Caco-2 (cell line): ENCODE measurements at regions not wholly inside any gene's neighbourhood (a gene's known extent, or its start where the extent isn't known, plus 50 kb on each side); places are given as distances from the start of the nearest gene placed in this dataset.

Experiments
- BruUV-seq: library from RNA; stranded (reverse); fragments of 400-500 nt; replicated peaks from 2 replicates; lab custom pipeline; 2021; lab: Mats Ljungman, UMichigan
- CTCF ChIA-PET: fragments of 300-600 bp; sonication (Branson Sonifier 250); formaldehyde crosslinking; loops from one replicate; lab custom pipeline; 2022; ENCODE audit warnings: antibody characterized with exemption; lab: Charles Lee
- POLR2A ChIA-PET: fragments of 300-600 bp; sonication (Branson Sonifier 250); formaldehyde crosslinking; loops from one replicate; lab custom pipeline; 2022; ENCODE audit warnings: antibody characterized with exemption; lab: Charles Lee
- DNase-seq, 2 experiments: peaks; one replicate each; pipeline versions ENCODE4 v3.0.0 to v3.0.0-alpha.2; 2020 to 2022
- H3K27me3 ChIP-seq: replicated peaks from 2 replicates; pipeline ENCODE4 v1.6.0; 2011; ENCODE audit warnings: low read length; ENCODE audit not compliant: control insufficient read depth, insufficient read depth
- H3K36me3 ChIP-seq: 2 replicates; pipeline ENCODE4 v1.5.1; 2011; ENCODE audit warnings: low read length; ENCODE audit not compliant: control insufficient read depth, insufficient read depth
- H3K4me1 ChIP-seq: fragments of 250-450 bp; sonication (Bioruptor Pico); 2 replicates; pipeline ENCODE4 v1.5.1; 2020; ENCODE audit warnings: mild to moderate bottlenecking
- H3K4me3 ChIP-seq: 2 replicates; pipeline ENCODE4 v1.5.1; 2011; ENCODE audit warnings: low read depth, mild to moderate bottlenecking, control low read depth, low read length
- H3K9me3 ChIP-seq: fragments of 250-450 bp; sonication (Bioruptor Pico); 2 replicates; pipeline ENCODE4 v1.5.1; 2020; ENCODE audit warnings: mild to moderate bottlenecking, moderate library complexity
- H3K27ac Mint-ChIP-seq: one replicate; pipeline ENCODE4 v1.8.0; 2022; ENCODE audit warnings: mixed read lengths; ENCODE audit not compliant: unreplicated experiment
- H3K27me3 Mint-ChIP-seq: one replicate; pipeline ENCODE4 v1.8.0; 2022; ENCODE audit warnings: mixed read lengths; ENCODE audit not compliant: insufficient read depth, unreplicated experiment
- H3K36me3 Mint-ChIP-seq: one replicate; pipeline ENCODE4 v1.8.0; 2022; ENCODE audit warnings: mild to moderate bottlenecking, mixed read lengths; ENCODE audit not compliant: insufficient read depth, unreplicated experiment
- H3K4me1 Mint-ChIP-seq: one replicate; pipeline ENCODE4 v1.8.0; 2022; ENCODE audit warnings: low read depth, mixed read lengths; ENCODE audit not compliant: unreplicated experiment
- H3K4me3 Mint-ChIP-seq: one replicate; pipeline ENCODE4 v1.8.0; 2022; ENCODE audit warnings: mild to moderate bottlenecking, moderate library complexity, mixed read lengths; ENCODE audit not compliant: unreplicated experiment
- H3K9me3 Mint-ChIP-seq: one replicate; pipeline ENCODE4 v1.8.0; 2022; ENCODE audit warnings: mixed read lengths; ENCODE audit not compliant: unreplicated experiment
- CTCF ChIP-seq, 2 experiments: fragments of 200-600 bp in 1 of 2; IDR thresholded peaks; 1 replicate in 1 of 2; 2 replicates in 1 of 2; pipeline versions ENCODE4 v1.5.1 to v1.8.0; 2011 to 2022; ENCODE audit warnings: antibody characterized with exemption in 1 of 2, control low read depth in 1 of 2, inconsistent platforms in 1 of 2, low read depth in 1 of 2, low read length in 1 of 2, mild to moderate bottlenecking in 1 of 2, moderate library complexity in 1 of 2; ENCODE audit not compliant: insufficient read depth in 1 of 2, severe bottlenecking in 1 of 2, unreplicated experiment in 1 of 2
- intact Hi-C: fragments of 100-400 bp; cut with micrococcal nuclease; formaldehyde crosslinking; loops from one replicate; pipeline ENCODE4 v1.10.0; 2022; ENCODE audit not compliant: unreplicated experiment

- Mint-ChIP-seq H3K27me3 (no peaks in the 10 kb centered on the region), H3K27ac (no peak overlapping the region), H3K4me1 (no peaks in the 10 kb centered on the region), H3K4me3 (no peak overlapping the region), H3K9me3 (peaks cover 23% of the 10 kb centered on the region), H3K36me3 (peaks cover 6% of the 10 kb centered on the region)
- no peaks in the 10 kb centered on the region for H3K27me3 ChIP-seq
- CTCF ChIA-PET = no interaction called here
- no peaks in the 10 kb centered on the region for H3K36me3 ChIP-seq
- H3K9me3 ChIP-seq = no peaks in the 10 kb centered on the region
- no TSS peak for BruUV-seq
- H3K4me3 ChIP-seq = no peak overlapping the region
- peak in 1 of 2 experiments; percentile 12 for DNase-seq
- POLR2A ChIA-PET = no interaction called here
- no peak for TF ChIP-seq CTCF (IDR thresholded peaks at IDR 0.05; ENCODE audit: insufficient read depth in 1 of 2, low read depth in 1 of 2, low read length in 1 of 2, severe bottlenecking in 1 of 2, unreplicated experiment in 1 of 2)
- intact Hi-C loops = no loop called here
- H3K4me1 ChIP-seq = peaks cover 14% of the 10 kb centered on the region
Measured at GRCh38 chr3:7977245-7978086, 524.2 kb upstream of the LMCD1 start.

- no peak for TF ChIP-seq CTCF (IDR thresholded peaks at IDR 0.05; ENCODE audit: insufficient read depth in 1 of 2, low read depth in 1 of 2, low read length in 1 of 2, severe bottlenecking in 1 of 2, unreplicated experiment in 1 of 2)
- peaks cover 14% of the 10 kb centered on the region for H3K4me1 ChIP-seq
- no peaks in the 10 kb centered on the region for H3K27me3 ChIP-seq
- Mint-ChIP-seq H3K9me3 (peaks cover 23% of the 10 kb centered on the region), H3K4me1 (no peaks in the 10 kb centered on the region), H3K4me3 (no peak overlapping the region), H3K27me3 (no peaks in the 10 kb centered on the region), H3K36me3 (peaks cover 6% of the 10 kb centered on the region), H3K27ac (no peak overlapping the region)
- no peak overlapping the region for H3K4me3 ChIP-seq
- BruUV-seq = no TSS peak
- ChIA-PET CTCF (no interaction called here), POLR2A (no interaction called here)
- no peaks in the 10 kb centered on the region for H3K9me3 ChIP-seq
- intact Hi-C loops = no loop called here
- no peaks in the 10 kb centered on the region for H3K36me3 ChIP-seq
- no peak for DNase-seq
Measured at GRCh38 chr3:7978087-7978422, 523.6 kb upstream of the LMCD1 start.

GRCh38 chr3:7982126-7982525, 519.5 kb upstream of the LMCD1 start:
- Histone ChIP-seq H3K4me1 (peaks cover 11% of the 10 kb centered on the region), H3K9me3 (no peaks in the 10 kb centered on the region), H3K36me3 (no peaks in the 10 kb centered on the region), H3K4me3 (no peak overlapping the region), H3K27me3 (no peaks in the 10 kb centered on the region)
- Mint-ChIP-seq H3K4me1 (no peaks in the 10 kb centered on the region), H3K4me3 (no peak overlapping the region), H3K36me3 (peaks cover 6% of the 10 kb centered on the region), H3K9me3 (peaks cover 29% of the 10 kb centered on the region), H3K27me3 (no peaks in the 10 kb centered on the region), H3K27ac (no peak overlapping the region)
- BruUV-seq = no TSS peak
- DNase-seq = no peak
- ChIA-PET POLR2A (no interaction called here), CTCF (no interaction called here)
- intact Hi-C loops = no loop called here
- TF ChIP-seq CTCF (IDR thresholded peaks at IDR 0.05; ENCODE audit: insufficient read depth in 1 of 2, low read depth in 1 of 2, low read length in 1 of 2, severe bottlenecking in 1 of 2, unreplicated experiment in 1 of 2) = no peak
